ENCODE measurements at regions not wholly inside any gene's neighbourhood (a gene's known extent, or its start where the extent isn't known, plus 50 kb on each side); places are given as distances from the start of the nearest gene placed in this dataset.

- Mint-ChIP-seq H3K27ac (no peak overlapping the region), H3K27me3 (peaks cover 34% of the 10 kb centered on the region), H3K4me1 (no peaks in the 10 kb centered on the region), H3K4me3 (no peak overlapping the region), H3K9me3 (ENCODE audit: insufficient read depth) (no peaks in the 10 kb centered on the region)
- Histone ChIP-seq H3K9me3 (ENCODE audit: control extremely low read depth in 1 of 3, control insufficient read depth in 2 of 3, insufficient read depth in 1 of 3, low read length in 2 of 3) (no peaks in the 10 kb centered on the region), H3K27ac (ENCODE audit: low read length in 2 of 2) (no peak overlapping the region), H3K9ac (ENCODE audit: low read length) (no peak overlapping the region), H3K36me3 (replicated peaks in 1 of 2; ENCODE audit: control extremely low read depth in 1 of 2, control insufficient read depth in 1 of 2, extremely low read depth in 1 of 2, insufficient read depth in 2 of 2, low read length in 1 of 2) (no peaks in the 10 kb centered on the region), H3K27me3 (replicated peaks in 1 of 4; ENCODE audit: control extremely low read depth in 1 of 4, control insufficient read depth in 3 of 4, insufficient read depth in 4 of 4, low read length in 3 of 4) (peaks cover 0 to 5% (median 0%) of the 10 kb centered on the region in 4 experiments), H3K4me3 (ENCODE audit: control extremely low read depth in 1 of 5, extremely low read depth in 1 of 5, insufficient read depth in 1 of 5, low read depth in 2 of 5, low read length in 4 of 5) (no peak overlapping the region), H3K4me1 (ENCODE audit: control insufficient read depth in 2 of 2, insufficient read depth in 2 of 2, low read length in 2 of 2) (no peaks in the 10 kb centered on the region), H3K4me2 (replicated peaks; ENCODE audit: low read depth, low read length, poor library complexity, severe bottlenecking) (no peak overlapping the region), H4K20me1 (ENCODE audit: control insufficient read depth, insufficient read depth, low read length, poor library complexity, severe bottlenecking) (no peaks in the 10 kb centered on the region), H3K79me2 (ENCODE audit: control insufficient read depth, insufficient read depth, low read length) (no peaks in the 10 kb centered on the region), H2AFZ (ENCODE audit: insufficient read depth, low read depth, low read length, poor library complexity, severe bottlenecking) (no peak overlapping the region)
- TF ChIP-seq, protein P1, sequence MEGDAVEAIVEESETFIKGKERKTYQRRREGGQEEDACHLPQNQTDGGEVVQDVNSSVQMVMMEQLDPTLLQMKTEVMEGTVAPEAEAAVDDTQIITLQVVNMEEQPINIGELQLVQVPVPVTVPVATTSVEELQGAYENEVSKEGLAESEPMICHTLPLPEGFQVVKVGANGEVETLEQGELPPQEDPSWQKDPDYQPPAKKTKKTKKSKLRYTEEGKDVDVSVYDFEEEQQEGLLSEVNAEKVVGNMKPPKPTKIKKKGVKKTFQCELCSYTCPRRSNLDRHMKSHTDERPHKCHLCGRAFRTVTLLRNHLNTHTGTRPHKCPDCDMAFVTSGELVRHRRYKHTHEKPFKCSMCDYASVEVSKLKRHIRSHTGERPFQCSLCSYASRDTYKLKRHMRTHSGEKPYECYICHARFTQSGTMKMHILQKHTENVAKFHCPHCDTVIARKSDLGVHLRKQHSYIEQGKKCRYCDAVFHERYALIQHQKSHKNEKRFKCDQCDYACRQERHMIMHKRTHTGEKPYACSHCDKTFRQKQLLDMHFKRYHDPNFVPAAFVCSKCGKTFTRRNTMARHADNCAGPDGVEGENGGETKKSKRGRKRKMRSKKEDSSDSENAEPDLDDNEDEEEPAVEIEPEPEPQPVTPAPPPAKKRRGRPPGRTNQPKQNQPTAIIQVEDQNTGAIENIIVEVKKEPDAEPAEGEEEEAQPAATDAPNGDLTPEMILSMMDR (IDR thresholded peaks at IDR 0.05): no peak
- no peak for TF ChIP-seq EZH2 (IDR thresholded peaks at IDR 0.05; ENCODE audit: borderline replicate concordance, insufficient read depth, low read depth, low read length, poor library complexity, severe bottlenecking)
- intact Hi-C loops (cut with micrococcal nuclease): no loop called here
- ChIA-PET CTCF (no interaction called here), POLR2A (no interaction called here)
- no peak for ATAC-seq (ENCODE audit: low read depth)
- no peak for DNase-seq
Measured at GRCh38 chr2:18372641-18373040, 187.8 kb downstream of the RDH14 start.

- ATAC-seq (ENCODE audit: low read depth) (no peak), DNase-seq (no peak)
- no peak overlapping the region for H3K9ac ChIP-seq (ENCODE audit: low read length)
- ChIA-PET POLR2A (no interaction called here), CTCF (interaction anchor here (0.8 to 2.2 kb wide), 2 partner anchors 10 to 19 kb away, joined by 3 to 7 read pairs; no protein-coding TSS in a partner anchor)
- intact Hi-C loops (cut with micrococcal nuclease): no loop called here
- no CpG with 5 or more reads among the region's 2 CpGs for WGBS (ENCODE audit: insufficient coverage)
- no peaks in the 10 kb centered on the region for H3K4me1 ChIP-seq (ENCODE audit: control insufficient read depth in 2 of 2, insufficient read depth in 2 of 2, low read length in 2 of 2)
- Mint-ChIP-seq H3K4me1 (no peaks in the 10 kb centered on the region), H3K27me3 (peaks cover 33% of the 10 kb centered on the region), H3K9me3 (ENCODE audit: insufficient read depth) (no peaks in the 10 kb centered on the region), H3K27ac (no peak overlapping the region), H3K4me3 (no peak overlapping the region)
- TF ChIP-seq, protein P1 (IDR thresholded peaks at IDR 0.05): no peak
- no peak for TF ChIP-seq EZH2 (IDR thresholded peaks at IDR 0.05; ENCODE audit: borderline replicate concordance, insufficient read depth, low read depth, low read length, poor library complexity, severe bottlenecking)
- H4K20me1 ChIP-seq (ENCODE audit: control insufficient read depth, insufficient read depth, low read length, poor library complexity, severe bottlenecking): no peaks in the 10 kb centered on the region
- H3K4me3 ChIP-seq (ENCODE audit: control extremely low read depth in 1 of 5, extremely low read depth in 1 of 5, insufficient read depth in 1 of 5, low read depth in 2 of 5, low read length in 4 of 5): no peak overlapping the region
- H3K27me3 ChIP-seq (replicated peaks in 1 of 4; ENCODE audit: control extremely low read depth in 1 of 4, control insufficient read depth in 3 of 4, insufficient read depth in 4 of 4, low read length in 3 of 4): peaks cover 0 to 5% (median 0%) of the 10 kb centered on the region in 4 experiments
- no peaks in the 10 kb centered on the region for H3K9me3 ChIP-seq (ENCODE audit: control extremely low read depth in 1 of 3, control insufficient read depth in 2 of 3, insufficient read depth in 1 of 3, low read length in 2 of 3)
- H3K27ac ChIP-seq (ENCODE audit: low read length in 2 of 2): no peak overlapping the region
- H3K79me2 ChIP-seq (ENCODE audit: control insufficient read depth, insufficient read depth, low read length): no peaks in the 10 kb centered on the region
- H3K4me2 ChIP-seq (replicated peaks; ENCODE audit: low read depth, low read length, poor library complexity, severe bottlenecking): no peak overlapping the region
- no peak overlapping the region for H2AFZ ChIP-seq (ENCODE audit: insufficient read depth, low read depth, low read length, poor library complexity, severe bottlenecking)
- no peaks in the 10 kb centered on the region for H3K36me3 ChIP-seq (replicated peaks in 1 of 2; ENCODE audit: control extremely low read depth in 1 of 2, control insufficient read depth in 1 of 2, extremely low read depth in 1 of 2, insufficient read depth in 2 of 2, low read length in 1 of 2)
Measured at GRCh38 chr2:18369760-18370159, 190.7 kb downstream of the RDH14 start.

Data from B cell (primary cell).